Activated T-helper 1 cell treated with anti-CD3 and anti-CD28 coated beads, Interleukin-12 subunit alpha, Interleukin-12 subunit beta, Interleukin-2, Interleukin-4 antibody, amounts not matched to agents 30 ng/mL and 10 ng/mL and 1 ng/mL, durations not matched to agents 14 hours and 24 hours and 36 hours (primary cell): ENCODE measurements at regions not wholly inside any gene's neighbourhood (a gene's known extent, or its start where the extent isn't known, plus 50 kb on each side); places are given as distances from the start of the nearest gene placed in this dataset.
"Not testable (repeated sequence)": the region's sequence is repeated elsewhere in the genome, so short reads cannot be mapped to it uniquely, and the experiment has no call there.

Source experiments
- DNase-seq: peaks from one replicate; pipeline ENCODE4 v3.0.0; 2021; ENCODE audit warnings: low spot score
- H3K27ac Mint-ChIP-seq: one replicate; pipeline ENCODE4 v1.8.0; 2021; ENCODE audit warnings: mild to moderate bottlenecking, mixed read lengths
- H3K27me3 Mint-ChIP-seq: one replicate; pipeline ENCODE4 v1.8.0; 2022; ENCODE audit warnings: mild to moderate bottlenecking, moderate library complexity, mixed read lengths; ENCODE audit not compliant: insufficient read depth
- H3K36me3 Mint-ChIP-seq: one replicate; pipeline ENCODE4 v1.8.0; 2021; ENCODE audit warnings: low read depth, mixed read lengths
- H3K4me1 Mint-ChIP-seq: one replicate; pipeline ENCODE4 v1.8.0; 2021; ENCODE audit warnings: low read depth, mixed read lengths
- H3K4me3 Mint-ChIP-seq: one replicate; pipeline ENCODE4 v1.8.0; 2021; ENCODE audit warnings: mild to moderate bottlenecking, moderate library complexity, mixed read lengths
- H3K9me3 Mint-ChIP-seq: one replicate; pipeline ENCODE4 v1.8.0; 2021; ENCODE audit warnings: mixed read lengths
- intact Hi-C: fragments of 100-400 bp; cut with micrococcal nuclease; formaldehyde crosslinking; loops from one replicate; pipeline ENCODE4 v1.15.1; 2024

- Mint-ChIP-seq H3K36me3 (no peaks in the 10 kb centered on the region), H3K4me1 (no peaks in the 10 kb centered on the region), H3K27me3 (peaks cover 5% of the 10 kb centered on the region), H3K9me3 (no peaks in the 10 kb centered on the region), H3K27ac (no peak overlapping the region), H3K4me3 (no peak overlapping the region)
- DNase-seq = no peak
- intact Hi-C loops = no loop called here
These were observed 101.6 kb downstream of the SKIDA1 start for GRCh38 chr10:21423850-21424249.

GRCh38 chr10:21423338-21423737 is 102.1 kb downstream of the SKIDA1 start:
- Mint-ChIP-seq H3K4me3 (no peak overlapping the region), H3K27me3 (peaks cover 5% of the 10 kb centered on the region), H3K4me1 (no peaks in the 10 kb centered on the region), H3K9me3 (no peaks in the 10 kb centered on the region), H3K36me3 (no peaks in the 10 kb centered on the region), H3K27ac (no peak overlapping the region)
- DNase-seq = no peak
- intact Hi-C loops = no loop called here

GRCh38 chr10:21421794-21422193 is 103.7 kb downstream of the SKIDA1 start:
- Mint-ChIP-seq H3K36me3 (no peaks in the 10 kb centered on the region), H3K27ac (no peak overlapping the region), H3K4me1 (no peaks in the 10 kb centered on the region), H3K27me3 (peaks cover 5% of the 10 kb centered on the region), H3K4me3 (no peak overlapping the region), H3K9me3 (no peaks in the 10 kb centered on the region)
- intact Hi-C loops = no loop called here
- DNase-seq = no peak

- Mint-ChIP-seq H3K27me3 (peaks cover 5% of the 10 kb centered on the region), H3K27ac (no peak overlapping the region), H3K4me1 (no peaks in the 10 kb centered on the region), H3K36me3 (no peaks in the 10 kb centered on the region), H3K9me3 (no peaks in the 10 kb centered on the region), H3K4me3 (no peak overlapping the region)
- intact Hi-C loops = no loop called here
- no peak for DNase-seq
These were observed 104.5 kb downstream of the SKIDA1 start for GRCh38 chr10:21421016-21421415.

- H3K27me3 Mint-ChIP-seq, H3K4me3 Mint-ChIP-seq, H3K4me1 Mint-ChIP-seq, H3K27ac Mint-ChIP-seq, H3K9me3 Mint-ChIP-seq, intact Hi-C loops, H3K36me3 Mint-ChIP-seq, DNase-seq: not testable (repeated sequence)
These were observed 106.4 kb downstream of the SKIDA1 start for GRCh38 chr10:21418981-21419576.

GRCh38 chr10:21417172-21417712 is 108.2 kb downstream of the SKIDA1 start:
- Mint-ChIP-seq H3K4me1 (no peaks in the 10 kb centered on the region), H3K9me3 (no peaks in the 10 kb centered on the region), H3K4me3 (no peak overlapping the region), H3K36me3 (no peaks in the 10 kb centered on the region), H3K27ac (no peak overlapping the region), H3K27me3 (peaks cover 5% of the 10 kb centered on the region)
- intact Hi-C loops = no loop called here
- no peak for DNase-seq

- DNase-seq = no peak
- H3K27me3 Mint-ChIP-seq = no peaks in the 10 kb centered on the region
- no peak overlapping the region for H3K27ac Mint-ChIP-seq
- H3K4me1 Mint-ChIP-seq = no peaks in the 10 kb centered on the region
- intact Hi-C loops = no loop called here
- no peaks in the 10 kb centered on the region for H3K9me3 Mint-ChIP-seq
- no peaks in the 10 kb centered on the region for H3K36me3 Mint-ChIP-seq
- H3K4me3 Mint-ChIP-seq = no peak overlapping the region
These were observed 111.8 kb downstream of the SKIDA1 start for GRCh38 chr10:21413680-21414079.

GRCh38 chr10:21413268-21413667 is 112.2 kb downstream of the SKIDA1 start:
- no peaks in the 10 kb centered on the region for H3K4me1 Mint-ChIP-seq
- H3K9me3 Mint-ChIP-seq = no peaks in the 10 kb centered on the region
- no peak overlapping the region for H3K27ac Mint-ChIP-seq
- DNase-seq = no peak
- H3K36me3 Mint-ChIP-seq = no peaks in the 10 kb centered on the region
- H3K4me3 Mint-ChIP-seq = no peak overlapping the region
- H3K27me3 Mint-ChIP-seq = no peaks in the 10 kb centered on the region
- intact Hi-C loops = no loop called here

- Mint-ChIP-seq H3K4me3 (no peak overlapping the region), H3K4me1 (peaks cover 12% of the 10 kb centered on the region), H3K36me3 (no peaks in the 10 kb centered on the region), H3K27ac (peak overlapping the region; percentile 32), H3K9me3 (no peaks in the 10 kb centered on the region), H3K27me3 (no peaks in the 10 kb centered on the region)
- DNase-seq = no peak
- intact Hi-C loops = no loop called here
These were observed 118.8 kb downstream of the SKIDA1 start for GRCh38 chr10:21406595-21407193.

GRCh38 chr10:21405981-21406380 is 119.5 kb downstream of the SKIDA1 start:
- Mint-ChIP-seq H3K4me1 (peaks cover 12% of the 10 kb centered on the region), H3K4me3 (no peak overlapping the region), H3K9me3 (no peaks in the 10 kb centered on the region), H3K36me3 (no peaks in the 10 kb centered on the region), H3K27me3 (no peaks in the 10 kb centered on the region), H3K27ac (no peak overlapping the region)
- no peak for DNase-seq
- intact Hi-C loops = no loop called here

GRCh38 chr10:21403256-21404015 is 122.0 kb downstream of the SKIDA1 start:
- Mint-ChIP-seq H3K4me3 (no peak overlapping the region), H3K27ac (no peak overlapping the region), H3K9me3 (no peaks in the 10 kb centered on the region), H3K36me3 (no peaks in the 10 kb centered on the region), H3K4me1 (peaks cover 12% of the 10 kb centered on the region), H3K27me3 (peaks cover 5% of the 10 kb centered on the region)
- intact Hi-C loops = no loop called here
- DNase-seq = no peak

GRCh38 chr10:21402606-21403083 is 122.8 kb downstream of the SKIDA1 start:
- Mint-ChIP-seq H3K9me3 (no peaks in the 10 kb centered on the region), H3K27ac (no peak overlapping the region), H3K4me3 (no peak overlapping the region), H3K36me3 (no peaks in the 10 kb centered on the region), H3K27me3 (peaks cover 5% of the 10 kb centered on the region), H3K4me1 (peaks cover 12% of the 10 kb centered on the region)
- intact Hi-C loops = no loop called here
- no peak for DNase-seq

- Mint-ChIP-seq H3K4me1 (peaks cover 2% of the 10 kb centered on the region), H3K27ac (no peak overlapping the region), H3K9me3 (no peaks in the 10 kb centered on the region), H3K27me3 (peaks cover 5% of the 10 kb centered on the region), H3K36me3 (no peaks in the 10 kb centered on the region), H3K4me3 (no peak overlapping the region)
- no peak for DNase-seq
- intact Hi-C loops = no loop called here
These were observed 124.3 kb downstream of the SKIDA1 start for GRCh38 chr10:21401196-21401595.
